WERI-Rb-1 (cell line): ENCODE measurements at regions not wholly inside any gene's neighbourhood (a gene's known extent, or its start where the extent isn't known, plus 50 kb on each side); places are given as distances from the start of the nearest gene placed in this dataset.

Experiments
- DNase-seq: peaks from one replicate; pipeline ENCODE4 v3.0.0-alpha.2; 2020
- H3K27ac ChIP-seq: fragments of 250-450 bp; sonication (Bioruptor Pico); 2 replicates; pipeline ENCODE4 v1.5.1; 2020; ENCODE audit warnings: mild to moderate bottlenecking, moderate library complexity
- H3K27me3 ChIP-seq: fragments of 250-450 bp; sonication (Bioruptor Pico); 2 replicates; pipeline ENCODE4 v1.5.1; 2021; ENCODE audit warnings: mild to moderate bottlenecking, low read depth, moderate library complexity; ENCODE audit not compliant: insufficient read depth, severe bottlenecking
- H3K36me3 ChIP-seq: fragments of 250-450 bp; sonication (Bioruptor Pico); 2 replicates; pipeline ENCODE4 v1.5.1; 2020; ENCODE audit warnings: mild to moderate bottlenecking, moderate library complexity
- H3K4me3 ChIP-seq: 2 replicates; pipeline ENCODE4 v1.5.1; 2011; ENCODE audit warnings: low read depth, mild to moderate bottlenecking, control low read depth, low read length
- H3K9me3 ChIP-seq: fragments of 250-450 bp; sonication (Bioruptor Pico); 2 replicates; pipeline ENCODE4 v1.5.1; 2021; ENCODE audit warnings: mild to moderate bottlenecking, moderate library complexity; ENCODE audit not compliant: severe bottlenecking
- CTCF ChIP-seq: IDR thresholded peaks from 2 replicates; pipeline ENCODE4 v1.5.1; 2011; ENCODE audit warnings: low read depth, mild to moderate bottlenecking, control low read depth, inconsistent platforms, low read length

- Histone ChIP-seq H3K27me3 (no peaks in the 10 kb centered on the region), H3K36me3 (no peaks in the 10 kb centered on the region), H3K9me3 (no peaks in the 10 kb centered on the region), H3K4me3 (no peak overlapping the region), H3K27ac (no peak overlapping the region)
- DNase-seq = no peak
- TF ChIP-seq CTCF = no peak
Observed at GRCh38 chr1:80417671-80418070, 1383.1 kb upstream of the ADGRL2 start.

GRCh38 chr1:80413969-80414368 lies 1386.8 kb upstream of the ADGRL2 start:
- no peaks in the 10 kb centered on the region for H3K9me3 ChIP-seq

GRCh38 chr1:80410233-80410632 lies 1390.5 kb upstream of the ADGRL2 start:
- H3K36me3 ChIP-seq = no peaks in the 10 kb centered on the region
- TF ChIP-seq CTCF = no peak
- no peaks in the 10 kb centered on the region for H3K27me3 ChIP-seq
- no peak for DNase-seq
- no peak overlapping the region for H3K4me3 ChIP-seq
- H3K9me3 ChIP-seq = no peaks in the 10 kb centered on the region
- no peak overlapping the region for H3K27ac ChIP-seq

More at GRCh38 chr1:80413969-80414368, 1386.8 kb upstream of the ADGRL2 start:
- DNase-seq = no peak
- H3K36me3 ChIP-seq = no peaks in the 10 kb centered on the region
- no peak overlapping the region for H3K27ac ChIP-seq
- no peak for TF ChIP-seq CTCF
- no peaks in the 10 kb centered on the region for H3K27me3 ChIP-seq
- no peak overlapping the region for H3K4me3 ChIP-seq

GRCh38 chr1:80403471-80403893 lies 1397.0 kb upstream of the ADGRL4 start:
- Histone ChIP-seq H3K9me3 (no peaks in the 10 kb centered on the region), H3K4me3 (no peak overlapping the region), H3K27me3 (no peaks in the 10 kb centered on the region), H3K27ac (no peak overlapping the region), H3K36me3 (no peaks in the 10 kb centered on the region)
- no peak for DNase-seq
- TF ChIP-seq CTCF = no peak

- Histone ChIP-seq H3K36me3 (no peaks in the 10 kb centered on the region), H3K9me3 (no peaks in the 10 kb centered on the region), H3K27ac (no peak overlapping the region), H3K4me3 (no peak overlapping the region), H3K27me3 (no peaks in the 10 kb centered on the region)
- no peak for TF ChIP-seq CTCF
- no peak for DNase-seq
Observed at GRCh38 chr1:80402625-80403024, 1396.1 kb upstream of the ADGRL4 start.

GRCh38 chr1:80401757-80402156 lies 1395.2 kb upstream of the ADGRL4 start:
- Histone ChIP-seq H3K27ac (no peak overlapping the region), H3K9me3 (no peaks in the 10 kb centered on the region), H3K36me3 (no peaks in the 10 kb centered on the region), H3K4me3 (no peak overlapping the region), H3K27me3 (no peaks in the 10 kb centered on the region)
- no peak for TF ChIP-seq CTCF
- no peak for DNase-seq
